Retinal pigment epithelial cell (primary cell): ENCODE measurements at regions not wholly inside any gene's neighbourhood (a gene's known extent, or its start where the extent isn't known, plus 50 kb on each side); places are given as distances from the start of the nearest gene placed in this dataset.
"Not testable (repeated sequence)": the region's sequence is repeated elsewhere in the genome, so short reads cannot be mapped to it uniquely, and the experiment has no call there.

Source experiments
- DNase-seq: peaks from one replicate; pipeline ENCODE4 v3.0.0-alpha.2; 2010; ENCODE audit warnings: low read depth
- H3K4me3 ChIP-seq: 2 replicates; pipeline ENCODE4 v1.5.1; 2011; ENCODE audit warnings: mild to moderate bottlenecking, low read length, control low read depth, moderate library complexity
- TF ChIP-seq, protein P1 (sequence below): conservative IDR thresholded peaks from 2 replicates; pipeline ENCODE4 v1.5.1; 2011; ENCODE audit warnings: low read depth, low read length, control low read depth, inconsistent platforms

- no peak for DNase-seq
- TF ChIP-seq, protein P1, sequence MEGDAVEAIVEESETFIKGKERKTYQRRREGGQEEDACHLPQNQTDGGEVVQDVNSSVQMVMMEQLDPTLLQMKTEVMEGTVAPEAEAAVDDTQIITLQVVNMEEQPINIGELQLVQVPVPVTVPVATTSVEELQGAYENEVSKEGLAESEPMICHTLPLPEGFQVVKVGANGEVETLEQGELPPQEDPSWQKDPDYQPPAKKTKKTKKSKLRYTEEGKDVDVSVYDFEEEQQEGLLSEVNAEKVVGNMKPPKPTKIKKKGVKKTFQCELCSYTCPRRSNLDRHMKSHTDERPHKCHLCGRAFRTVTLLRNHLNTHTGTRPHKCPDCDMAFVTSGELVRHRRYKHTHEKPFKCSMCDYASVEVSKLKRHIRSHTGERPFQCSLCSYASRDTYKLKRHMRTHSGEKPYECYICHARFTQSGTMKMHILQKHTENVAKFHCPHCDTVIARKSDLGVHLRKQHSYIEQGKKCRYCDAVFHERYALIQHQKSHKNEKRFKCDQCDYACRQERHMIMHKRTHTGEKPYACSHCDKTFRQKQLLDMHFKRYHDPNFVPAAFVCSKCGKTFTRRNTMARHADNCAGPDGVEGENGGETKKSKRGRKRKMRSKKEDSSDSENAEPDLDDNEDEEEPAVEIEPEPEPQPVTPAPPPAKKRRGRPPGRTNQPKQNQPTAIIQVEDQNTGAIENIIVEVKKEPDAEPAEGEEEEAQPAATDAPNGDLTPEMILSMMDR, result no peak
- H3K4me3 ChIP-seq, result no peak overlapping the region
These were observed 105.3 kb upstream of the FAM98A start for GRCh38 chr2:33704406-33704855.

DNA sequence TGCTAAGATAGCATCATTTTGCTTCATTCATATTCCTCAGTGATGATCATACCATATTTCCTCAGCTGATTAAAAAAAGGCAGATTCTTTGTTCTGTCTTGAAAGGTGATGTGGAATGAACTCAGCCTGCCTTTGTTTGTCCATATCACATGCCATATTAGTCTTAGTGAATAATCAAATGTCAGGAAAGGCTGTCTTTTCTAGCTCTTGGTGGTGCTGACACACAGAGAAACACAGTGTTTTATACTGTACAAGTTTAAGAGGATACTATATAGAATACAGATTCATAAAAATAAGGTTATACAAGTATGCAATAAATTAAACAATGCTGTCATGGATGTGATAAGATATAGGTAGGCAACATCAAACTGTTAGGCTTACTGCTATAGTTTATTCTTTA, 97.1 kb upstream of the FAM98A start:
- TF ChIP-seq, protein P1, result no peak
- no peak overlapping the region for H3K4me3 ChIP-seq
- DNase-seq, result no peak

- no peak for DNase-seq
- no peak overlapping the region for H3K4me3 ChIP-seq
- TF ChIP-seq, protein P1, result no peak
These were observed 95.8 kb upstream of the FAM98A start for GRCh38 chr2:33694904-33695303.

GRCh38 chr2:33690686-33691085, 91.6 kb upstream of the FAM98A start:
- not testable (repeated sequence) for H3K4me3 ChIP-seq, DNase-seq

GRCh38 chr2:33681364-33681757, 82.3 kb upstream of the FAM98A start:
- TF ChIP-seq, protein P1, result peak; percentile 20
- no peak for DNase-seq
- no peak overlapping the region for H3K4me3 ChIP-seq

DNA sequence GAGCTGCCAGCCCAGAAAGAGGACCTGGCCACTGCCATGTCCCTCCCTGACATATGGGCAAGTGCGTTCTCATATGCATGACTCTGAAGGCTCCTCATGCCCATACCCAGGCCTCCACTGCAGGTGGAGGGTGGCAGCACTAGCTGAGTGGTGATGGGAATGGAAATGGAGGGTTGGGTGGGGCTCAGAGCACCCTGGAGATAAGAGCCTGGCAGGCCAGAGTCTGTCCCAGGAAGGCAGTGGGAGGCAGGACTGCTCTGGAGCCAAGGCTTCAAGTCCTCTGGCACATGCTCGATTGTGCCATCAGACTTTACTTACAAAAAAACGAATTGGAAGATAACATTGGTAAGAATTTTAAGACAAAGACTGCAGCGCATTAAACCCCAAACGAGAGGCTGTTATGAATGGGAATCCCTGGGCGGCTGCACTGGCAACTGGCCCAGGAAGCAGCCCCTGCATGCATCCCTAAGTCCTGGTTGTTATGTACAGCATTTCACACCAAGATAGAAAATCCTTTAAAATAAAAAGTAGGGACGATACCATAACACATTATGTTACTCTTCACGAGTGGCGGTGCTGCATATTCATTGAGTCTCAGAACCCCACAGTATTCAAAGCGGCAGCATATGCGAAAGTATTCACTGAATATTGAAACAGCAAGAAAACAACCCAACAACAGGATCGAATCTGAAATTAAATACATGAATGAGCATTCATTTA, 81.7 kb upstream of the FAM98A start:
- H3K4me3 ChIP-seq, result no peak overlapping the region
- TF ChIP-seq, protein P1, result no peak
- no peak for DNase-seq

- no peak for DNase-seq
- H3K4me3 ChIP-seq, result no peak overlapping the region
- TF ChIP-seq, protein P1, result no peak
These were observed 79.3 kb upstream of the FAM98A start for GRCh38 chr2:33678436-33678835.
